ENCODE measurements at regions not wholly inside any gene's neighbourhood (a gene's known extent, or its start where the extent isn't known, plus 50 kb on each side); places are given as distances from the start of the nearest gene placed in this dataset.
A peak's percentile ranks its signal among the peaks of the same experiment; 100 is the strongest.

GRCh38 chr15:25235391-25235790, 203.4 kb downstream of the UBE3A start:
- no peaks in the 10 kb centered on the region for H3K9me3 Mint-ChIP-seq
- no peaks in the 10 kb centered on the region for H3K36me3 Mint-ChIP-seq
- no peak overlapping the region for H3K4me3 Mint-ChIP-seq
- no peak overlapping the region for H3K27ac Mint-ChIP-seq
- no peaks in the 10 kb centered on the region for H3K4me1 Mint-ChIP-seq (ENCODE audit: low read depth in 2 of 2)
- no peaks in the 10 kb centered on the region for H3K27me3 Mint-ChIP-seq
- ATAC-seq (no peak), DNase-seq (ENCODE audit: low spot score) (no peak)

- Mint-ChIP-seq H3K27ac (no peak overlapping the region), H3K27me3 (no peaks in the 10 kb centered on the region), H3K4me3 (no peak overlapping the region), H3K9me3 (no peaks in the 10 kb centered on the region), H3K4me1 (ENCODE audit: low read depth in 2 of 2) (no peaks in the 10 kb centered on the region), H3K36me3 (no peaks in the 10 kb centered on the region)
- ATAC-seq, result no peak
- peak; percentile 32 for DNase-seq (ENCODE audit: low spot score)
Observed at GRCh38 chr15:25236143-25236860, 202.5 kb downstream of the UBE3A start.

- no peaks in the 10 kb centered on the region for H3K27me3 Mint-ChIP-seq
- H3K36me3 Mint-ChIP-seq, result no peaks in the 10 kb centered on the region
- H3K9me3 Mint-ChIP-seq, result no peaks in the 10 kb centered on the region
- no peak overlapping the region for H3K4me3 Mint-ChIP-seq
- no peaks in the 10 kb centered on the region for H3K4me1 Mint-ChIP-seq (ENCODE audit: low read depth in 2 of 2)
- no peak overlapping the region for H3K27ac Mint-ChIP-seq
- no peak for ATAC-seq
- no peak for DNase-seq (ENCODE audit: low spot score)
Observed at GRCh38 chr15:25236861-25237155, 202.0 kb downstream of the UBE3A start.

DNA sequence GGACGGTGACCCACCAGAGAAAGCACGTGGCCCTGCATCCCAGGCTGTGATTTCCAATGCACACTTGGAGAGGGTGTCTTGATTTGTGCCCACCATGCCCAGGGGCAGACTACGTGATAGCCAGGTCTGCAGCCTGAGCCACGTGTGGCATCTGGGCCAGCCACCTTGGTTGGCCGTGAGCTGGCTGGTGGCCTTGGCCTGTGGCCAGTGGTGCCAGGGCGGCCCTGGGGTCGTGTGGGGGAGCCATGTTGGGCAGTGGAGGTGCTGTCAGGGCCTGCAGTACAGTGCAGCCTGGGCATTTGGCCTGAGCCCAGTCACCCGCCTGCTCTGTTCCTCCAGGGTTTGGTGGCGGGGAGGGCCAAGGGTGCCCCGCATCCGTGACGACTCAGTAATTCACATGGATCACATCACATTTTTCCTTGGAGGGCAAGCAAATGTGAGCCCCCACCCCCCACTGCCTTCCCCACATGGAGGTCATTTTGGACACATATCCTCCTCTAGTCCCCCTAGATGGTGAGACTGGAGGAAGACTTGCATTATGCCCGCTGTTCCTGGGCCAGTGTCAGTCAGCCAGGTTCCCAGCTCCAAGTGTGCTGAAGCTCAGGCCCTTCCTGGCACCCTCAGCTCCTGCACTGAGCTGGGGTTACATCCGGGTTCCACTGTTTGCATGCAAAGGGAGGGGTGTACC, 201.4 kb downstream of the UBE3A start:
- Mint-ChIP-seq H3K27me3 (no peaks in the 10 kb centered on the region), H3K36me3 (no peaks in the 10 kb centered on the region), H3K4me3 (no peak overlapping the region), H3K9me3 (no peaks in the 10 kb centered on the region), H3K27ac (no peak overlapping the region), H3K4me1 (ENCODE audit: low read depth in 2 of 2) (no peaks in the 10 kb centered on the region)
- DNase-seq (ENCODE audit: low spot score) (peak; percentile 31), ATAC-seq (no peak)

- H3K4me3 Mint-ChIP-seq, result no peak overlapping the region
- DNase-seq (ENCODE audit: low spot score), result no peak
- no peaks in the 10 kb centered on the region for H3K4me1 Mint-ChIP-seq (ENCODE audit: low read depth in 2 of 2)
- H3K27me3 Mint-ChIP-seq, result no peaks in the 10 kb centered on the region
- no peak for ATAC-seq
- H3K36me3 Mint-ChIP-seq, result no peaks in the 10 kb centered on the region
- H3K27ac Mint-ChIP-seq, result no peak overlapping the region
- no peaks in the 10 kb centered on the region for H3K9me3 Mint-ChIP-seq
Observed at GRCh38 chr15:25238126-25238525, 200.7 kb downstream of the UBE3A start.

GRCh38 chr15:25238716-25239470, 199.9 kb downstream of the UBE3A start:
- Mint-ChIP-seq H3K9me3 (no peaks in the 10 kb centered on the region), H3K4me1 (ENCODE audit: low read depth in 2 of 2) (no peaks in the 10 kb centered on the region)
- no peak for DNase-seq (ENCODE audit: low spot score)

GRCh38 chr15:25239471-25240345, 199.1 kb downstream of the UBE3A start:
- Mint-ChIP-seq H3K4me3 (no peak overlapping the region), H3K36me3 (no peaks in the 10 kb centered on the region), H3K4me1 (ENCODE audit: low read depth in 2 of 2) (no peaks in the 10 kb centered on the region), H3K27me3 (no peaks in the 10 kb centered on the region), H3K9me3 (no peaks in the 10 kb centered on the region), H3K27ac (no peak overlapping the region)
- no peak for DNase-seq (ENCODE audit: low spot score)
- no peak for ATAC-seq

More at GRCh38 chr15:25238716-25239470, 199.9 kb downstream of the UBE3A start:
- Mint-ChIP-seq H3K4me3 (no peak overlapping the region), H3K27me3 (no peaks in the 10 kb centered on the region), H3K27ac (no peak overlapping the region), H3K36me3 (no peaks in the 10 kb centered on the region)
- ATAC-seq, result no peak

DNA sequence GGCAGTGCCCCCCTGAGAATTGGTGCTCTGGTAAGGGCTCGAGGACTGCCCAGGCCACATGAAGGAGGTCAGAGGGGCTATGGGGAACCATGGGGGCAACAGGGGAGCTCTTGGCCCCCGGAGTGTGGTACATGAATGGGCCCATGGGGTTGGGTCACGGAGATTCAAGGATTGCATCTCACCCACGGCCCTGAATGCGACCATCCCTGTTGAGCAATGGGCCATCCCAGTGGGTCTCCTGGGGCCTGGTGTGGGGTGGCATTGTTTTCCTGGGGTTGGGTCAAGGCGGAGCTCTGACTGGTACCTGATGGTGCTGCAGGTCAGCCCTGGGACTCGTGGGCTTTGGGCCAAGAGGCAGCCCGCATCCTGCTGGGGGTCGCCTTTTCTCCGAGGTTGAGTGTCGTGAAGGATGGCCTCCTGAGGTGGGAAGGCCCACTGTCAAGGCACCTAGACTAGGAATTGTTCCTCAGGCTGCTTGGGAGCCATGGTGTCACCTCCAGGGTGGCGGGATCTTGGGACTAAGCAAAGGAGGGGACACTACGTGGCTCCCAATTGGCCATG, 198.3 kb downstream of the UBE3A start:
- Mint-ChIP-seq H3K4me1 (ENCODE audit: low read depth in 2 of 2) (no peaks in the 10 kb centered on the region), H3K9me3 (no peaks in the 10 kb centered on the region), H3K4me3 (no peak overlapping the region), H3K36me3 (no peaks in the 10 kb centered on the region), H3K27ac (no peak overlapping the region), H3K27me3 (no peaks in the 10 kb centered on the region)
- no peak for DNase-seq (ENCODE audit: low spot score)
- ATAC-seq, result no peak

- Mint-ChIP-seq H3K36me3 (no peaks in the 10 kb centered on the region), H3K4me1 (ENCODE audit: low read depth in 2 of 2) (no peaks in the 10 kb centered on the region), H3K27ac (no peak overlapping the region), H3K4me3 (no peak overlapping the region), H3K9me3 (no peaks in the 10 kb centered on the region), H3K27me3 (no peaks in the 10 kb centered on the region)
- no peak for DNase-seq (ENCODE audit: low spot score)
- no peak for ATAC-seq
Observed at GRCh38 chr15:25241241-25241801, 197.5 kb downstream of the UBE3A start.

DNA sequence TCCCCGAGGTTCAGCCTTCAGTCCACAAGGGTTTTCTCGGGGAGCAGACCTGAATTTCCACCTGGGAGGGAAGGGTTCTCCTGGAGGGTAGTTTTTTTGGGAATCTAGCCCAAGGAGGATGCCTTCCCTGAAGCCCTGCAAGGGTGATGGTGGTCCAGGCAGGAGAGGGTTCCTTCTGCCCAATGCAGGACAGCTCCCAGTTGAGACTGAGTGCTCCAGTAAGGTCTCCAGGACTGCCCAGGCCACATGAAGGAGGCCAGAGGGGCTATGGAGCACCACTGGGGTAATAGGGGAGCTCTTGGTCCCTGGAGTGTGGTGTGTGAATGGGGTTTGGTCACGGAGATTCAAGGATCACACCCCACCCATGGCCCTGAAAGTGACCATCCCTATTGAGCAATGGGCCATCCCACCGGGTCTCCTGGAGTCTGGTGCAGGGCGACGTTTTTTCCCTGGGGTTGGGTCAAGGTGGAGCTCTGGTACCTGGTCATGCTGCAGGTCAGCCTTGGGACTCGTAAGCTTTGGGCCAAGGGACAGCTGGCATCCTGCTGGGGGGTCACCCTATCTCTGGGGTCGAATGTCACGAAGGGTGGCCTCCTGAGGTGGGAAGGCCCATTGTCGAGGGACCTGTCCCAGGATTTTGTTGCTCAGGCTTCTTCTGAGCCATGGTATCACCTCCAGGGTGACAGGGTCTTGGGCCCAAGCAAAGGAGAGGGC, 196.5 kb downstream of the UBE3A start:
- Mint-ChIP-seq H3K9me3 (no peaks in the 10 kb centered on the region), H3K27ac (no peak overlapping the region), H3K27me3 (no peaks in the 10 kb centered on the region), H3K4me3 (no peak overlapping the region), H3K36me3 (no peaks in the 10 kb centered on the region), H3K4me1 (ENCODE audit: low read depth in 2 of 2) (no peaks in the 10 kb centered on the region)
- no peak for DNase-seq (ENCODE audit: low spot score)
- no peak for ATAC-seq

- H3K27ac Mint-ChIP-seq, result no peak overlapping the region
- H3K4me1 Mint-ChIP-seq (ENCODE audit: low read depth in 2 of 2), result no peaks in the 10 kb centered on the region
- no peak for DNase-seq (ENCODE audit: low spot score)
- no peak overlapping the region for H3K4me3 Mint-ChIP-seq
- H3K27me3 Mint-ChIP-seq, result no peaks in the 10 kb centered on the region
- H3K9me3 Mint-ChIP-seq, result no peaks in the 10 kb centered on the region
- ATAC-seq, result no peak
- H3K36me3 Mint-ChIP-seq, result no peaks in the 10 kb centered on the region
Observed at GRCh38 chr15:25242957-25243799, 195.6 kb downstream of the UBE3A start.

- no peak for ATAC-seq
- Mint-ChIP-seq H3K4me1 (ENCODE audit: low read depth in 2 of 2) (no peaks in the 10 kb centered on the region), H3K36me3 (no peaks in the 10 kb centered on the region), H3K27me3 (no peaks in the 10 kb centered on the region), H3K4me3 (no peak overlapping the region), H3K27ac (no peak overlapping the region), H3K9me3 (no peaks in the 10 kb centered on the region)
- DNase-seq (ENCODE audit: low spot score), result no peak
Observed at GRCh38 chr15:25243800-25244097, 195.1 kb downstream of the UBE3A start.
